Vagina (tissue), 2 donors: ENCODE measurements at regions not wholly inside any gene's neighbourhood (a gene's known extent, or its start where the extent isn't known, plus 50 kb on each side); places are given as distances from the start of the nearest gene placed in this dataset.

Source experiments
- POLR2A ChIP-seq, 2 donors: fragments of 450-650 bp; IDR thresholded peaks; one replicate each; pipeline ENCODE4 v1.6.1; 2017; ENCODE audit warnings: antibody characterized with exemption in 2 of 2, mild to moderate bottlenecking in 2 of 2, moderate library complexity in 2 of 2
- POLR2AphosphoS5 ChIP-seq, 2 donors: sonication (generic); formaldehyde crosslinking; IDR thresholded peaks; one replicate each; pipeline ENCODE4 v1.9.0; 2017; ENCODE audit warnings: antibody characterized with exemption in 2 of 2, mild to moderate bottlenecking in 2 of 2, low read depth in 1 of 2; ENCODE audit not compliant: insufficient read depth in 1 of 2
- TF ChIP-seq, protein P1 (sequence below), 3 experiments: fragments of 450-650 bp in 2 of 3; fragments of 200-600 bp in 1 of 3; sonication (generic) in 1 of 3; IDR thresholded peaks; one replicate each; pipeline ENCODE4 v1.5.1; 2017 to 2019; ENCODE audit warnings: antibody characterized with exemption in 3 of 3, mild to moderate bottlenecking in 2 of 3, moderate library complexity in 2 of 3

DNA sequence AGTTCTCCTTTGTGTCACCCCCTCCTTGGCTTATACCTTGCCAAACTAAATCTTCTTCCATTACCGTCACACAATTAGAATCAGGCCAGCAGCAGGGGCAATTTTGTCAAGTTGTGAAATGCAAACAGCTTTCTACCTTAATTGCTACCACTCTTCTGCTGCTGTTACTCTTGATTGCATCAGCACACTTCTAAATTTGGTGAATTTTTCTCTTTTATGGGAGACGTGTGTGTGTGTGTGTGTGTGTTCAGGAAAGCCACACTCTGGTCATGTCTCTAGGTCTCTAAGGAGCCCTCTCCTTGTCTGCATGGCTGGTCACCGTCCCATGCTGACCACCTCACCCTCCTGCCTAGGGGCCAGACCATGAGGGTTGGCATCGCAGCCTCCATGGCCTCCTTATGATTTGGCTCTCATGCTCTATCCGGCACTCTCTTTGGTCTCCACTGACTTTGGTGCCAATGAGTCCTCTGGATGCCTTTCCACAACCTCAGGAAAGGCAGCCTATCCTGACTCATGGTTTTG, 87.7 kb downstream of the GATA6 start:
- TF ChIP-seq, protein P1, sequence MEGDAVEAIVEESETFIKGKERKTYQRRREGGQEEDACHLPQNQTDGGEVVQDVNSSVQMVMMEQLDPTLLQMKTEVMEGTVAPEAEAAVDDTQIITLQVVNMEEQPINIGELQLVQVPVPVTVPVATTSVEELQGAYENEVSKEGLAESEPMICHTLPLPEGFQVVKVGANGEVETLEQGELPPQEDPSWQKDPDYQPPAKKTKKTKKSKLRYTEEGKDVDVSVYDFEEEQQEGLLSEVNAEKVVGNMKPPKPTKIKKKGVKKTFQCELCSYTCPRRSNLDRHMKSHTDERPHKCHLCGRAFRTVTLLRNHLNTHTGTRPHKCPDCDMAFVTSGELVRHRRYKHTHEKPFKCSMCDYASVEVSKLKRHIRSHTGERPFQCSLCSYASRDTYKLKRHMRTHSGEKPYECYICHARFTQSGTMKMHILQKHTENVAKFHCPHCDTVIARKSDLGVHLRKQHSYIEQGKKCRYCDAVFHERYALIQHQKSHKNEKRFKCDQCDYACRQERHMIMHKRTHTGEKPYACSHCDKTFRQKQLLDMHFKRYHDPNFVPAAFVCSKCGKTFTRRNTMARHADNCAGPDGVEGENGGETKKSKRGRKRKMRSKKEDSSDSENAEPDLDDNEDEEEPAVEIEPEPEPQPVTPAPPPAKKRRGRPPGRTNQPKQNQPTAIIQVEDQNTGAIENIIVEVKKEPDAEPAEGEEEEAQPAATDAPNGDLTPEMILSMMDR (IDR thresholded peaks at IDR 0.05): no peak
- no peak for TF ChIP-seq POLR2A (IDR thresholded peaks at IDR 0.05)
- TF ChIP-seq POLR2AphosphoS5 (IDR thresholded peaks at IDR 0.05; ENCODE audit: insufficient read depth in 1 of 2, low read depth in 1 of 2): no peak
